ENCODE measurements at regions not wholly inside any gene's neighbourhood (a gene's known extent, or its start where the extent isn't known, plus 50 kb on each side); places are given as distances from the start of the nearest gene placed in this dataset.

DNA sequence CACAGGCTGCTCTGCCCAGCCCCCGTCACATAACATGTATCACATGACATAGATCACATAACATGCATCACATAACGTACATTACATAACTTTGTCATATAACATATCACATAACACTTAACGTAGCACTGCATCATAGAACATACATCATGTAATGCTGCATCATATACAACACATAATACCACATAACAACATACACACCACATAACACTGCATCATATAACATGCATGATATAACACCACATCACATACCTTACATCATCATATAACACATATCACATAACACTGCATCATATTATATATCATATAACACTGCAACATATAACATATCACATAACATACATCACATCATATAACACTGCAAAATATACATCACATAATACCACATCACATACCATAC lies 83.8 kb downstream of the AXIN2 start:
- no peak for DNase-seq

DNA sequence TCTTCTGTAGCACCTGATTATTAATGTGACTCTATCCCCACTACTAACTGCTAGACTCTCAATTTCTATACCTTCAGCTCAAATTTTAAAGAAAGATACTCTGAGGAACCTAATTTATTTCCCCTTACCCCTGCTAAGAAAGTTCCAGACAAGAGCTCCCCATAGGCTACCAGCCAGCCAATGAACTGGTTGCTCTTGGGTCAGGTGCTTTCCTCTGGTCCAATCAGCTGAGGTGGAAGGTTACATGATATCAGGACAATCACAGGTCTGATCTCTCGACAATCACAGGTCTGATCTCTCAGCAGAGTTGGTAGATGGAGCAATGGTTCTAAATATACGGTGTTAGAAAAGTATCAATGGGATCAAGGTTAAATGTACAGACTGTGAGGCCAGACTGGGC lies 86.8 kb downstream of the AXIN2 start:
- no peak for DNase-seq

DNA sequence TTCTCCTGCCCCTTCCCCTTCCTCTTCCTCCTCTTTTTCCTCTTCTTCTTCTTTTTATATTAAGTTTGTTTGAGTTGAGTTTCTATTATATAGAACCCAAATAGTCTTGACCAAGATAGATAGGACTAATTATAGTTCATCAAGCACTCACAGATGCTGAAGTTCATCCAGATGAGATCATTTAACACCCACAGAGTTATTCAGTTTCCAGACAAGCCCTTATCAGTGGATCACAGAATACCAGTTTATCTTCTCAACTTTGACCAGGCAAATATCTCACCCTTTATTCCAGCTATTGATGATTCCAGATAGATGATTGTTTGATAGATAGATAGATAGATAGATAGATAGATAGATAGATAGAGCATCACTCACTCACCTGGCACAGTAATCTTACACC lies 87.5 kb downstream of the AXIN2 start:
- DNase-seq = no peak

DNA sequence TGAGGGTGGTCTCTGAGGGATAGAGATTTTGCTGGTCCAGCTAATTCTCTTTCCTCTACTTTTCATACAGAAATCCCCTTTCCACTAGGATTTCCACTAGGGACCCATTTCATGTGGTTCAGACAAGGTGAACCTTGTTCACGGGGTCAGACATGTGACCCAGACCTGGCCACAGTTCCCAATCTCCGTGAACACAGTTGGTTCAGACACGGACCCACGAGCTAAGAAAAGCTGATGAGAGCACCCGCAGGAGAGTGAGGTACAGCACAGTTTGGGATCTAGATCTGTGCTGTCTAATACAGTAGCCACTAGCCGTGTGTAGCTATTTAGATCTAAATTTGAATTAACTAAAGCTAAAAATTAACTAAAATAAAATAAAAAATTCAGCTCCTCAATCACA lies 88.1 kb downstream of the AXIN2 start:
- no peak for DNase-seq

DNA sequence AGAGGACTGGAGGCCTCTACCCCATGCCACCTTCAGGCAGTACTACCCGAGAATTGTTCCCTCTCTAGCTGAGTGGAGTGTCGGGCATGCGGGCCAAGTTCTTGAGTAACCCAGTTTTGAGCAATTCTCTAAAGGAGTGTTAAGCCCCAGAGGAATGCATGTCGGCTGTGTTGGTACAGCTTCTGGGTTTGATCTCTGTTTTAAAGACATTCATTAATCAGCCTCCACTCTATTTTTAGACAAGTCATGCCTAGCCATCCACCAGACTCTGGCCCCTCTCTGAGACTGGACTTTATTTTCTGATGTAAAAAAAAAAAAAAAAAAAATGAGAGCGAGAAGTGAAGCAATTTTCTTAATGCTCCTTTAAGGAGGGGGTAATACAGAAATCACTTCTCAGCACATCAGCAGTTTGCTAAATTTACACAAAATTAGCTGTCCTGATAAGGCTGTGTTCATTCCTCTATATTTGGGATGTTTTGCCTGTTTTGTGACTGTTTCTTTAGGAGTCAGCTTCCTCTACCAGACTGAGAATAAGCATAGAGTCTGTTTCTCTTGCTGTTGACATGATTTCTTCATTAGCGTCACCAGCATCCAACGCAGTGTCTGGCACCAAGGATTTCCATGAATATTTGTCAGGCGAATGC lies 88.7 kb downstream of the AXIN2 start:
- no peak for DNase-seq

DNA sequence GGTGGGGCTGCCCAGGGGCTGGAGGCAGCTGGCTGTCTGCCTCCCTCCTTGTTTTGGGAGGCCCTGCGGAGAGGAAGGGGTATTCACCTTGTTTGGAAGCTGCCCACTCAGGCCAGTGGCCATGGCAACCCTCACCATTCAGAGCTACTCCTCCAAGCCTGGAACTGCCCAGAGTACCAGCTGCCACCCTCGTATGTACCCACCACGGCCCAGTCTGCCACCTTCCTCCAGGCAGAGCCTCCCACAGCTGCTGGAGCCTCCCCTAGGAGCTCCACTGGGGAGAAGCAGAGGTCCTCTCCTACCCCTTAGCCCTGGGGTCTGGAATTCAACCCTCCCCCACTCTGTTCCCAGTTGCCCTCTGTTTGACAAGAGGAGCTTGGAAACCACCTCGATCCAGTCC lies 90.7 kb downstream of the AXIN2 start:
- no peak for DNase-seq

DNA sequence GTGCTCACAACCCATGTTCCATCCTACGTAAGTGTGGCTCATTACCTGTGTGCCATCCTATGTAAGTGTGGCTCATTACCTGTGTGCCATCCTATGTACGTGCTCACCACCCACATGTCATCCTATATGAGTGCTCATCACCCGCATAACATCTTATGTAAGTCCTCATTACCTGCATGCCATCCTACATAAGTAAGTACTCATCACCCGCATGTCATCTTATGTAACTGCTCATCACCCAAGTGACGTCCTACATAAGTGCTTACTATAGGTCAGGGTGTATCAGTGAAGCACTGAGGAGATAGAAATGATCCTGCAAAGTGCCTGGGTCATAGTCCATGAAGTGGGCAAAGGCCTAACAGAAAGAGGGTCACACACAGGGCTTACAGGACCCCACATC lies 93.1 kb downstream of the AXIN2 start:
- no peak for DNase-seq

DNA sequence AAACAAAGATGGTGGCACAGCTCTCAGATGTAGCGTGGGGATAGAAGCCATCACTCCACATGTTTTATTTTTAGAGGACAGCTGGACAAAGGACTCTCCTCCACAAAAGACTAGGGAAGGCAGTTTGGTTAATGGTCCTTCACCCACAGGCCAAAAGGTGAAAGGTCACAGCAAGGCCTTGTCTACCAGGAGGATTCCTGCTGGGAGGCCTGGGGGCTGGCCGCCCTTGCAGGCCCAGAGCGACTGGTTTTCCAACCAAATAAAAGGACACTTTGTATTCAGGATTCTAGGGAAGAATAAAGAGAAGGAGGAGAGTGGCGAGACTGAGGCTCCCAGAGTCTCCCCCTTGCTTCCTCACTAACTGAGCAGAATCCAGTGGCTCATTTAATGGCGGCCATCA lies 94.3 kb downstream of the AXIN2 start:
- DNase-seq = no peak

DNA sequence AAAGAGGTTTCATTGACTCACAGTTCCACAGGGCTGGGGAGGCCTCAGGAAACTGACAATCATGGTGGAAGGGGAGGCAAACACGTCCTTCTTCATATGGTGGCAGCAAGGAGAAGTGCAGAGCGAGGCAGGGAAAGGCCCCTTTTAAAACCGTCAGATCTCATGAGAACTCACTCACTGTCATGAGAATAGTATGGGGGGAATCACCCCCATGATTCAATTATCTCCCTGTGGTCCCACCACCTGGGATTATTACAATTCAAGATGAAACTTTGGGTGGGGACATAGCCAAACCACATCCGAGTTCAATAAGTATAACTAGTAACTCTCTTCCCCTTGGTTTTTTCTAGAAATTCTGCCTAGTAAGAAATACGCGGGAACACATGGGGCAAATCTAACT lies 94.9 kb downstream of the AXIN2 start:
- no peak for DNase-seq

DNA sequence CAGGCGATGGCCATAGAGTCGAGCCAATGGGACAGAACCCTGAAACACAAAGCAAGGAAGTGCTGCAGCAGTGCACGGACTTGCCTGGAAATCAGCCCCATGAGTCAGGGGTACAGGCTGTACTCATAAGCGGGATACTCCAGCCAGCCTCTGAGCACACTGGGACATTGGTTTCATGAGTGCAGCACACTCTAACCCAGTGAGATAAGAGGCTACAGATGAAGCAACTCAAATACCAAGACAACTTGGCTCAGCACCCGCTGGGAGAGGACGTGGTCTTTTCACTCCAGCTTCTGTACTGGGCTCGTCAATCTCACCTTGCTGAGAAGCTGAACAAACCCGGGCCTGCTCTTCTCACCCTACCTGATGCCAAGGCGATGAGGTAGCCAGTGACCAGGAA lies 98.2 kb downstream of the AXIN2 start:
- no peak for DNase-seq

DNA sequence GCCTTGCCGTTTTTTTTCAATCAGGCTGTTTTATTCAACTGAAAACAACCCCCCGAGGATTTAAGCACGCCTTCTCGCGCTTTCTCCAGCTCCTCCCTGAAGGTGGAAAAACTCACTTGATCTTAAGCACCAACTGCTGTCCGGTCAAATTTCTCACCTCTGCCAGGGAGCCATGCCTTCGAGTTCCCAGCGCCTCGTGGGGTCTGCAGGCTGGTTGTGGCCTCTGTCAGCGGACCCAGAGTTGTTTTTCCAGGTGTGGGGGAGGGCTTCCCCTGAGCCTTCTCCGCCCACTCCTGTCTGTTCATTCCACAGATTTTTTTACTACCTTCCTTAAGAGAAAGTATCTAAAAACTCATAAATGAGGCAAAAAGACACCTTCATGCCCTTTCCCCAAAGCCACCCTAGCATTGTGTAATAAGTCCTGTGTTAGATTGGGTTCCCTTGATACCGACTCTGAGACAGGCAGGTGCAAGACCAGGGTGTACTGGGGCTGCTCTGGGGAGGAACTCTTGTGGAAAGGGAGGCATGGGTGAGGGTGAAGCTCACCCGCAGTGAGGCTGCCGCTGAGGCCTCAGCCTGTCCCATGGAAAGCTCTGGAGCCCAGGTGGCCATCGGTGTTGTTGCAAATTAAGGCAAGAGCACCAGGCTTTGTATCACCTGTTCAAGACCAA lies 101.6 kb downstream of the AXIN2 start:
- no peak for DNase-seq

DNA sequence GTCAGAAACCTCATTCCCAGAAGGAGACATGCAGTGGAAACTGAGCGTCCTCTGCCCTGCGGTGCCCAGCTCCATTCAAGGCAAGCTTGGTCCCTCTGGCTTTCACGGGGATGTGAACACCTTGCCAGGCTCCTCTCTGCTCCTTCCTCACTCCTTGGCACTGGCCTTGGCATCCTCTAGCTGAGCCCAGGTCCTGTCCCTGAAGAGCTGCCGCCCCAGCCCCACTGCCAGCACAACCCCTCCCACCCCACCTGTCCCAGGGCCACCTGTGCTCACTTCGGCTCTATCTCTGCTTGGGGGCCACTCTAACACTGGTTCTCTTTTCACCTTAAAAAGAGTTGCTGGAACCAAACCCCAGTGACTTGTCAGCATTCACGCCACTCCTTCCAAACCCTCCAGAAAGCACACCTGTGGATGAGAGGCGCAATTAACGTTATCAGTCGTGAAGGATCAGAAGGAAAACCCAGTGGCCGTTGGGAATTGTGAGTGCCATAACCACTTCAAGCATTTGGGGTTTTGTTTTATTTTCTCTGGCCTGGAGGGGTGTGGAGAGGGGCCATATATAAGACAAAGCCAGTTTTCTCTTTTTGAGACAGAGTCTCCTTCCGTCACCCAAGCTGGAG lies 103.7 kb downstream of the AXIN2 start:
- DNase-seq = no peak

DNA sequence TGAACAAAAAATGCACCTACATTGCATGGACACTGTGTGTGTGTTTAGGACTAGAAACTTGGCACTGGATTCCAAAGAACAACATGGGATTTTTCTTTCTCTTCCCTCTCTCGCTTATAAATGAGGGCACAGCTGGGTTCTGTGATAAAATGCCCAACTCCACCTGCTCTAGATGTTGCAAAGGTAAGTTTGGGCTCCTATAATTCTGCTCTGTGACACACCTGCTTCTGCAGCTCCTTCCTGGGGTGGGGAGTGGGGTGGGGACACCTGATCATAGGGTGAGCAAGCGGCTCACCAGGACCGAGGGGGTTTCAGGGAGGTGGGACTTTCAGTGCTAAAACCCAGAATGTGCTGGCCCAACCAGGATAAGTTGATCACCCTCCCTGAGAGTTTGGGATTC lies 104.3 kb downstream of the AXIN2 start:
- no peak for DNase-seq

DNA sequence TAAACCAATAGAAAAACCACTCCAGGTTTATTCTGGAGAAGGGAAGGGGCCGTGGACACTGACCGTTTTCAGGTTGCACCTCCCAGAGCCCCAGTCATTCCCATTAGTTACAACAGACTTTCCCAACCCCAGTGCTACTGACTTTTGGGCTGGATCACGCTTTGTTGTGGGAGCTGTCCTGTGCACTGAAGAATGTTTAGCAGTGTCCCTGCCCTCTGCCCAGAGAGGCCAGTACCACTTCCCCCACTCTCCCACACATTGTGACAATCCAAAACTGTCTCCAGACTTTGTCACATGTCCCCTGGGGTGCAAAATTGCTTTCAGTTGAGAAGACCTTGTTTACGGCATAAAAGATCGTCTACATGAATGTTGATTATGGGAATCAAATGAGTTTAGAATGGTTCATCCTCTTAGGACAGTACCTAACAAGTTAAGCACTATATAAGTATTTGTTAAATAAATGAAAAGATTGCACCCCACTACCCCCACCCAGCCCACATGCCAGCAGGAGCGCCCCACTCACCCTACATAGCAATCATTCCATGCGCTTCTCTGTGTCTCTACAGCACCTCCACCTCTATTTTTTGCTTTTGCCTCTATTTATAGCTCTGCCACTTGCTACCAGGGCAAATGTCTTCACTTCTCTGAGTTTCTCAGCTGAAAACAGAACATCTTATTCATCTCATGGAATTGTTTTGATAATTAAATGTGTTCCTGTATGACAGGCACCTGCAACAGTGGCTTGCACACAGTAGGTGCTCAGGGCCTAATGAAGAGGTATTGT lies 104.9 kb downstream of the AXIN2 start:
- no peak for DNase-seq

DNA sequence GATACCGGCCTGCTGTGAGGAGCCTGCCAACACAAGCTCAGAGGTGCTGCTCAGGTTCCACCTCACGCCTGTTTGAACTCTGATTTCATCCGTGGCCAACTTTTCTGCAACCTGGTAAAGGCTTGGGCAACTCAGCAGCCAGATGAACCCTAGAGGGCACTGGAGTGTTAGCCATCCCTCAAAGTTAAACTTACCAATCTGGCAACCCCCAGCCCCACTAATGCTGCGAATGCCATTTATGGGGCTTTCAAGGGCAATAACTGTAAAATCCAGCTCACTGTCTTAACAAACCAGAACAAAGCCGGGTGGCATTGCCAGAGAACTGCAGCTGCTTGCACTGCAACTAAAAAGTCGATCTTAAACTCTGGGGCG lies 105.5 kb downstream of the AXIN2 start:
- no peak for DNase-seq

DNA sequence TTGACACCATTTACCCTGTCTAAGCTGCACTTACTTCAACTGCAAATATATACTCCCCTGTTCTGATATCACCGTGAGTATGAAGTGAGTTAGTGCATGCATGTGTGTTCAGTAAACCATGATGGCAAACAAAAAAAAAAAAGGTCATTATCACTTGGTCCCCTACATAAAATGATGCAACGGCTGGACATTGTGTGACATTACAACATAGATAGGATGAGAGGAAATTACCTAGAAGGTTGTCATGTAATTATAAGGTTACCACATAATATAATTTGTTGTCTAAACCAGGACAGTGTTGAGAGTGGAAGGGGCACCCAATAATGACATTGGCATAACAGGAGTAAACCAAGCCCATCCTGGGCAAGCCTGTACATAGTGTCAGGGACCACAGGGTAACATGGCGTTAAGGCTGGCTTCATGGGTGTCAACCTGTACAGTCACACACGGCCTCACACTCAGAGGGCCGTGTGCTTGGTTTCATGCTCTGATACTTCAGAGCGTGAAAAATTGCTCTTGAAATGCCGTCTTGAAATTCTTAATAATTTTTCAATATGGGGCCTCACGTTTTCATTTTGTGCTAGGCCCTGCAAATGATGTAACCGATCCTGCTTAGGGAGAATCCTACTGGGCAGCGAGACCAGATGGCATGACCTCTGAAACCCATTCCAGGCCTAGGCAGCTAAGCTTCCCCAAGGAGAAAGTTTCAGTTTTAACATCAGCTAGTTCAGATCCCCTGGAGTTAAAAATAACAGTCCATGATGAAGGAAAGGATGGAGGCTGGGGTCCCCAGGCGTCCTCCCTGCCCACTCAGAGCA lies 106.1 kb downstream of the AXIN2 start:
- no peak for DNase-seq

DNA sequence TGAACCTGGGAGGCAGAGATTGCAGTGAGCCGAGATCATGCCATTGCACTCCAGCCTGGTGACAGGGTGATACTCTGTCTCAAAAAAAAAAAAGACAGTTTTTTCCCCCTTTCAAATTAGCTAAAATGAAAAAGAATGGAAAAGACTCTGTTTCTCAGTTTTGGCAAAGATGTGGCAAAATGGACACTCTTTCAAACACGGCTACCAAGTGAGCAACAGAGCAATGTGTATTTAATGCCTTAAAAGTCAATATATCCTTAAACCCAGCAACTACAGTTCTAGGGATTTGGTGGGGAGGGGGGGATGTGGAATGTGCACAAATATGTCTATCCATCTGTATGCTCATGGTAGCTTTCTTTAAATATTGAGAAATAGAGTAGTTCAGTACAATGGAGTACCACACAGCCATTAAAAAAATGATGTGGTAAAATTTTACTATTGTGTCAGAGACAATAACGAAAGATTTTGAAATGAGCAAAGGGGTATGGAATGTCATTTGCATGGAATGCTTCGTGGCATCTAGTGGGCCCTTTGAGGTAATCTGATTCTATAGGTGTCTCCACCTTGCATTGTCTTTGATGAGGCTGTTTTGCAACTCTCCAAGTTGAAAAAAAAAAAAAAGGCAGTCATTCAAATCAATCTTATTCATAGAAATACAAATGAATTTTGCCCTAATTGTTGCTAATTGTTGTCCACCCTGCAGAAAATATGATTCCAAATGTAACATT lies 108.1 kb downstream of the AXIN2 start:
- DNase-seq = no peak

DNA sequence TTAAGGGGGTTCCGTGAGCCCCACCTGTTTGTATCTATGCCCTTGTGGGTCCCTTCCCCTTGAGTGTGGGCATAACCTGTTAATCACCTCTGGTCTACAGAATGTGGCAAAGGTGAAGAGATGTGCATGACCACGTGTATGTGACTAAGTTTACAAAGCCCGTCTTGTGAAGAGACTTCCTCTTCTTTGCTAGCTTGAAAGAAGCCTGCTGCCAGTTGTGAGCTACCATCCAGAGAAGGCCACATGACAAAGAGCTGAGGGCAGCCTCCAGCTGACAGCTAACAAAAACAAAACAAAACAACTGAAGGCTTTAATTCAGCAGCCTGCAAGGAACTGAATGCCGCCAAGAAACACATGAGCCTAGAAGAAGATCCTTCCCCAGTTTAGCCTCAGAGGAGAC lies 112.0 kb downstream of the AXIN2 start:
- DNase-seq = no peak

DNA sequence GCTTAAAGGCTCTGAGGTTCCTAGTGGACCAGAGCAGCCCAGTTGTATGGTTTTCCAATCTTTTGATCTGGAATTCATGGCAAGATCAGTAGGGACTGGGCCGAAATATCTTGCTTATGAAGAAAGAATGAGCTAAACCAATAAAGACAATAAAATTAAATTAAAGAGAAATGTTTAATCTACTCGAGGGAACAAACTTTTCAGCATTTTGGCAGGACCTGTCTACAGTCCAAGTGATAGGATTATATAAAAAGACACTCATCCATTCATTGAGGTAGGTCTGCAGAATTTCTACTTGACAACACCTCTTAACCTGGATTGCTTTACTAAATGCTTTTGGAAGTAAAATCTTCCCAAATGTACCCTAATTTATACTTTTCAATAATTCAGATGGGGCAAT lies 113.6 kb downstream of the AXIN2 start:
- no peak for DNase-seq

DNA sequence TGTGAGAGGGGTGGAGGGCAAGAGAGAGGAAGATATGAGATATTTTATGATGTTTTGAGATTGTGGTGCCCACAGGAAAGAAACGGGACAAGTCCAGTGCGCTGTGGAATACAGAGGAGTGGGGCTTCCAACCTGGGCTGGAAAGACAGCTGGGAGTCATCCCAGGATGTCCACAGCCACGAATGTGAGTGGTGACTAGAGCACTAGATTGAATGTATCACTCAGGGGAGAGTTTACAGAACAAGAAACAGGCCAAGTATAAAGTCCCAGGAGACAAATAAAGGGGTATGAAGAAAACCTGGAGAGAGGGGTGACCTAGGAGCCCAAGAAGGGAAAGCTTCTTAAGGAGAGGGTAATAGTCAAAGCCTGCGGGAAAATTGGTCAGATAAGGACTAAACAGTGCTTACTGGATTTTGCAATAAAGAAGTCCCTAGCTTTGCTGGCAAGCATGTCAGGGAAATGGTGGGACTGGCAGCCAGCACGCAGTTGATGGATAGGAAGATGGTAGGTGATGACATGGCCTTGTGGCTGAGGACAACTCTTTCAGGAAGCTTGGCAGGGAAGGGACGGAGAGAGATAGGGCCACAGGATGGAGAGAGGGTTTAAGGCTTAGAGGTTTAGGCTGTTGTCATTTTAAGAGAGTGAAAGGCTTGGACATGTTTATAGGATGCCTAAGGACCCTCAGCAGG lies 114.5 kb downstream of the AXIN2 start:
- no peak for DNase-seq

DNA sequence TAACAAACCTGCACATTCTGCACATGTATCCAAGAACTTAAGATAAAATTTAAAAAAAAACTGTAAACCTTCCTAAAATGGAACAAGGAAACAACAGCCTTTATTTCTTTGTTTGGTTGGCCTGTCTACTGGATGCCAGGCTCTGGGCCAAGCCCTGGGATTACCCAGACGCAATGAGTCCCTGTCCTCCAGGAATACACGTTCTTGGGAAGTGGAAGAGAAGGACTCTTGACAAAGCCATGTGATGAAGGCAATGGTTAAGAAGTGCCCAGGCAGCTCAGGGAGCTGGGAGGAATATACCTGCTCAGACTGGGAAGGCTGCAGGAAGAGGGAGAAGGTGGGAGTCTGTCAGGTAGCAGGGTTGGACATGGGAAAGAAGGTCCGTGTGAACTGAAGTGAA lies 115.4 kb downstream of the AXIN2 start:
- DNase-seq = no peak

DNA sequence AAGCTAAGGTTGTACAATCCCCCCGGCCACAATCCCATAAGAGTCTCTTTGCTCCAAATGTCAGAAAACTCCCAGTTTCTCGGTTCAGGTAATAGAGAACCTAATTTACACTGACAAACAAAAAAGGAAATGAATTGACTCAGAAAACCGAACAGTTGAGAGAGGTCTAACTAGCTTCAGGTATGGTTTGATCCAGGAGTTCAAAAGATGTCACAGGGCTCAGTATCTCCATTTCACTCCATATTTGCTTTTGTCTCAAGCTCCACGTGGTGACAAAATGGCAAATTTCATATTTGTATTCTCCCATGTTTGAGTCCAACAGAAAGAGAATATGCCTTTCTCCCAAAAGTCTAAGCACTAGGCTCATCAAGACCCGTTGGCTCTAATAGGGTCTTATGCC lies 117.4 kb downstream of the AXIN2 start:
- DNase-seq = no peak

All from hematopoietic multipotent progenitor cell treated with erythropoietin and hydrocortisone succinate and interleukin-3 and kit ligand, for 6 days (in vitro differentiated cells).